ENCODE measurements at regions not wholly inside any gene's neighbourhood (a gene's known extent, or its start where the extent isn't known, plus 50 kb on each side); places are given as distances from the start of the nearest gene placed in this dataset.

GRCh38 chr2:125756431-125756830, 899.5 kb upstream of the GYPC start:
- Histone ChIP-seq H2AFZ (ENCODE audit: insufficient read depth, low read depth, low read length, poor library complexity, severe bottlenecking) (no peak overlapping the region), H3K9ac (ENCODE audit: low read length) (no peak overlapping the region), H3K79me2 (ENCODE audit: control insufficient read depth, insufficient read depth, low read length) (no peaks in the 10 kb centered on the region), H3K4me1 (ENCODE audit: control insufficient read depth in 2 of 2, insufficient read depth in 2 of 2, low read length in 2 of 2) (no peaks in the 10 kb centered on the region), H3K27me3 (replicated peaks in 1 of 4; ENCODE audit: control extremely low read depth in 1 of 4, control insufficient read depth in 3 of 4, insufficient read depth in 4 of 4, low read length in 3 of 4) (no peaks in the 10 kb centered on the region), H3K27ac (ENCODE audit: low read length in 2 of 2) (no peak overlapping the region), H3K4me2 (replicated peaks; ENCODE audit: low read depth, low read length, poor library complexity, severe bottlenecking) (no peak overlapping the region), H3K36me3 (replicated peaks in 1 of 2; ENCODE audit: control extremely low read depth in 1 of 2, control insufficient read depth in 1 of 2, extremely low read depth in 1 of 2, insufficient read depth in 2 of 2, low read length in 1 of 2) (no peaks in the 10 kb centered on the region), H3K4me3 (ENCODE audit: control extremely low read depth in 1 of 5, extremely low read depth in 1 of 5, insufficient read depth in 1 of 5, low read depth in 2 of 5, low read length in 4 of 5) (no peak overlapping the region), H3K9me3 (ENCODE audit: control extremely low read depth in 1 of 3, control insufficient read depth in 2 of 3, insufficient read depth in 1 of 3, low read length in 2 of 3) (no peaks in the 10 kb centered on the region), H4K20me1 (ENCODE audit: control insufficient read depth, insufficient read depth, low read length, poor library complexity, severe bottlenecking) (no peaks in the 10 kb centered on the region)
- Mint-ChIP-seq H3K9me3 (ENCODE audit: insufficient read depth) (peaks cover 2% of the 10 kb centered on the region), H3K27me3 (no peaks in the 10 kb centered on the region), H3K27ac (no peak overlapping the region), H3K4me3 (no peak overlapping the region), H3K4me1 (no peaks in the 10 kb centered on the region)
- no peak for DNase-seq
- ChIA-PET CTCF (no interaction called here), POLR2A (no interaction called here)
- 80% methylated on average over 1 of the region's 4 CpGs for WGBS (ENCODE audit: insufficient coverage)
- no peak for TF ChIP-seq EZH2 (IDR thresholded peaks at IDR 0.05; ENCODE audit: borderline replicate concordance, insufficient read depth, low read depth, low read length, poor library complexity, severe bottlenecking)
- TF ChIP-seq, protein P1, sequence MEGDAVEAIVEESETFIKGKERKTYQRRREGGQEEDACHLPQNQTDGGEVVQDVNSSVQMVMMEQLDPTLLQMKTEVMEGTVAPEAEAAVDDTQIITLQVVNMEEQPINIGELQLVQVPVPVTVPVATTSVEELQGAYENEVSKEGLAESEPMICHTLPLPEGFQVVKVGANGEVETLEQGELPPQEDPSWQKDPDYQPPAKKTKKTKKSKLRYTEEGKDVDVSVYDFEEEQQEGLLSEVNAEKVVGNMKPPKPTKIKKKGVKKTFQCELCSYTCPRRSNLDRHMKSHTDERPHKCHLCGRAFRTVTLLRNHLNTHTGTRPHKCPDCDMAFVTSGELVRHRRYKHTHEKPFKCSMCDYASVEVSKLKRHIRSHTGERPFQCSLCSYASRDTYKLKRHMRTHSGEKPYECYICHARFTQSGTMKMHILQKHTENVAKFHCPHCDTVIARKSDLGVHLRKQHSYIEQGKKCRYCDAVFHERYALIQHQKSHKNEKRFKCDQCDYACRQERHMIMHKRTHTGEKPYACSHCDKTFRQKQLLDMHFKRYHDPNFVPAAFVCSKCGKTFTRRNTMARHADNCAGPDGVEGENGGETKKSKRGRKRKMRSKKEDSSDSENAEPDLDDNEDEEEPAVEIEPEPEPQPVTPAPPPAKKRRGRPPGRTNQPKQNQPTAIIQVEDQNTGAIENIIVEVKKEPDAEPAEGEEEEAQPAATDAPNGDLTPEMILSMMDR (IDR thresholded peaks at IDR 0.05), result no peak
- intact Hi-C loops (cut with micrococcal nuclease), result no loop called here
- no peak for ATAC-seq (ENCODE audit: low read depth)

DNA sequence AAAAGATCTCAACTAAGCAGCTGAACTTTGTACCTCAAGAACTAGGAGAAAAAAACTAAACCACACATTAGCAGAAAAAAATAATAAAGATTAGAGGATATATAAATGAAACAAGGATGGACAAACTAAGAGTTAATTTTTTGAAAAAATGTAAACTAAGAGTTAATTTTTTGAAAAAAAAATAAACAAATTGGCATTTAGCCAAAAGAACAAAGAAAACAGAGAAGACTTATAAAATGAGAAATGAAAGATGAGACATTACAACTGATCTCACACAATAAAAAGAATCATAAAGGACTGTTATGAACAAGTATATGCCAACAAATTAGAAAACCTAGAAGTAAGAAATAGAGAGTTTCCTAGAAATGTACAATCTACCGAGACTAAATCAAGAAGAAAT, 859.2 kb upstream of the GYPC start:
- no CpG with 5 or more reads among the region's 1 CpG for WGBS (ENCODE audit: insufficient coverage)
- DNase-seq (no peak), ATAC-seq (ENCODE audit: low read depth) (no peak)
- H3K27ac ChIP-seq (ENCODE audit: low read length in 2 of 2), result no peak overlapping the region
- H2AFZ ChIP-seq (ENCODE audit: insufficient read depth, low read depth, low read length, poor library complexity, severe bottlenecking), result no peak overlapping the region
- intact Hi-C loops (cut with micrococcal nuclease), result no loop called here
- no peaks in the 10 kb centered on the region for H3K4me1 ChIP-seq (ENCODE audit: control insufficient read depth in 2 of 2, insufficient read depth in 2 of 2, low read length in 2 of 2)
- no peaks in the 10 kb centered on the region for H4K20me1 ChIP-seq (ENCODE audit: control insufficient read depth, insufficient read depth, low read length, poor library complexity, severe bottlenecking)
- no peak overlapping the region for H3K4me3 ChIP-seq (ENCODE audit: control extremely low read depth in 1 of 5, extremely low read depth in 1 of 5, insufficient read depth in 1 of 5, low read depth in 2 of 5, low read length in 4 of 5)
- no peaks in the 10 kb centered on the region for H3K9me3 ChIP-seq (ENCODE audit: control extremely low read depth in 1 of 3, control insufficient read depth in 2 of 3, insufficient read depth in 1 of 3, low read length in 2 of 3)
- no peak overlapping the region for H3K4me3 Mint-ChIP-seq
- H3K4me1 Mint-ChIP-seq, result no peaks in the 10 kb centered on the region
- ChIA-PET CTCF (no interaction called here), POLR2A (no interaction called here)
- no peaks in the 10 kb centered on the region for H3K27me3 Mint-ChIP-seq
- no peak overlapping the region for H3K27ac Mint-ChIP-seq
- no peaks in the 10 kb centered on the region for H3K27me3 ChIP-seq (replicated peaks in 1 of 4; ENCODE audit: control extremely low read depth in 1 of 4, control insufficient read depth in 3 of 4, insufficient read depth in 4 of 4, low read length in 3 of 4)
- no peaks in the 10 kb centered on the region for H3K79me2 ChIP-seq (ENCODE audit: control insufficient read depth, insufficient read depth, low read length)
- TF ChIP-seq, protein P1 (IDR thresholded peaks at IDR 0.05), result no peak
- TF ChIP-seq EZH2 (IDR thresholded peaks at IDR 0.05; ENCODE audit: borderline replicate concordance, insufficient read depth, low read depth, low read length, poor library complexity, severe bottlenecking), result no peak
- H3K36me3 ChIP-seq (replicated peaks in 1 of 2; ENCODE audit: control extremely low read depth in 1 of 2, control insufficient read depth in 1 of 2, extremely low read depth in 1 of 2, insufficient read depth in 2 of 2, low read length in 1 of 2), result no peaks in the 10 kb centered on the region
- no peak overlapping the region for H3K9ac ChIP-seq (ENCODE audit: low read length)
- H3K9me3 Mint-ChIP-seq (ENCODE audit: insufficient read depth), result peaks cover 4% of the 10 kb centered on the region
- no peak overlapping the region for H3K4me2 ChIP-seq (replicated peaks; ENCODE audit: low read depth, low read length, poor library complexity, severe bottlenecking)
